Fibroblast of villous mesenchyme (primary cell): ENCODE measurements at regions not wholly inside any gene's neighbourhood (a gene's known extent, or its start where the extent isn't known, plus 50 kb on each side); places are given as distances from the start of the nearest gene placed in this dataset.
"Not testable (repeated sequence)": the region's sequence is repeated elsewhere in the genome, so short reads cannot be mapped to it uniquely, and the experiment has no call there.

Experiments
- DNase-seq: peaks from one replicate; pipeline ENCODE4 v3.0.0-alpha.2; 2010; ENCODE audit warnings: low read depth
- H3K4me3 ChIP-seq: 2 replicates; pipeline ENCODE4 v1.5.1; 2011; ENCODE audit warnings: low read depth, mild to moderate bottlenecking, low read length
- TF ChIP-seq, protein P1 (sequence below): IDR thresholded peaks from 2 replicates; pipeline ENCODE4 v1.5.1; 2012; ENCODE audit warnings: low read depth, mild to moderate bottlenecking, low read length; ENCODE audit not compliant: insufficient read depth

DNA sequence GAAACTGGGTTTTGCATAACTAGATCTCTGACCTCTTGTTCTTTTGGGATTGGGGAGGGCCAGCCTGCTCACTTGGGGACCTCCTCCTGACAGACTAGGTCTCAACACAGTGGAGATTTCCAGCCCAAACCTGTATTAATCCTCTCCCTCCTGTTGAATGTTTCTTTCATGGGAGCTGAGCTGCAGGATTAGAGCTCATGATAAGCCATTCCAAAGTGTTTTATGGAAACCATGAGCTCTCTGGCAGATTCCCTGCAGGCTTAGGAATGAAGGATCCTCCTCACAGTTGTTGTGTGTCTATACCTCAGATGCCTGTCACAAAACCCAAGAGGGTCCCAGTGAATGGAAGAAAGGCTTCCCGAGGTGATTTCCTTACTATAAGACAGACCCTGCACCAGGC is 248.4 kb upstream of the B3GAT1 start:
- TF ChIP-seq, protein P1, sequence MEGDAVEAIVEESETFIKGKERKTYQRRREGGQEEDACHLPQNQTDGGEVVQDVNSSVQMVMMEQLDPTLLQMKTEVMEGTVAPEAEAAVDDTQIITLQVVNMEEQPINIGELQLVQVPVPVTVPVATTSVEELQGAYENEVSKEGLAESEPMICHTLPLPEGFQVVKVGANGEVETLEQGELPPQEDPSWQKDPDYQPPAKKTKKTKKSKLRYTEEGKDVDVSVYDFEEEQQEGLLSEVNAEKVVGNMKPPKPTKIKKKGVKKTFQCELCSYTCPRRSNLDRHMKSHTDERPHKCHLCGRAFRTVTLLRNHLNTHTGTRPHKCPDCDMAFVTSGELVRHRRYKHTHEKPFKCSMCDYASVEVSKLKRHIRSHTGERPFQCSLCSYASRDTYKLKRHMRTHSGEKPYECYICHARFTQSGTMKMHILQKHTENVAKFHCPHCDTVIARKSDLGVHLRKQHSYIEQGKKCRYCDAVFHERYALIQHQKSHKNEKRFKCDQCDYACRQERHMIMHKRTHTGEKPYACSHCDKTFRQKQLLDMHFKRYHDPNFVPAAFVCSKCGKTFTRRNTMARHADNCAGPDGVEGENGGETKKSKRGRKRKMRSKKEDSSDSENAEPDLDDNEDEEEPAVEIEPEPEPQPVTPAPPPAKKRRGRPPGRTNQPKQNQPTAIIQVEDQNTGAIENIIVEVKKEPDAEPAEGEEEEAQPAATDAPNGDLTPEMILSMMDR: no peak
- no peak overlapping the region for H3K4me3 ChIP-seq
- no peak for DNase-seq

DNA sequence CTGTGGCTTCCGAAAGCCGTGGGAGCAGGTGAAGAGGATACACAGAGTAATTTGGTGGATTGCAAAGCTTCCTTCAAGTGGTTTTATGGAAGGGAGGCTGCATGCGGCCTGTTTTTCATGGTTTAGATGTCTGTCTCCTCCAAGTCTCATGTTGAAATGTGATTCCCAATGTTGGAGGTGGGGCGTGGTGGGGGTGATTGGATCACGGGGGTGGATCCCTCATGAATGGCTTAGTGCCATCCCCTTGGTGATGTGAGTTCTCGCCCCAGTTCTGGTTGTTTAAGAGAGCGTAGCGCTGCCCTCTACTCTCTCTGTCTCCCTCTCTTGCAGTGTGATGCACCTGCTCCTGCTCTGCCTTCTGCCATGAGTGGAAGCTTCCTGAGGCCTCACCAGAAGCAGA is 247.8 kb upstream of the B3GAT1 start:
- H3K4me3 ChIP-seq: no peak overlapping the region
- no peak for DNase-seq
- TF ChIP-seq, protein P1: no peak

DNA sequence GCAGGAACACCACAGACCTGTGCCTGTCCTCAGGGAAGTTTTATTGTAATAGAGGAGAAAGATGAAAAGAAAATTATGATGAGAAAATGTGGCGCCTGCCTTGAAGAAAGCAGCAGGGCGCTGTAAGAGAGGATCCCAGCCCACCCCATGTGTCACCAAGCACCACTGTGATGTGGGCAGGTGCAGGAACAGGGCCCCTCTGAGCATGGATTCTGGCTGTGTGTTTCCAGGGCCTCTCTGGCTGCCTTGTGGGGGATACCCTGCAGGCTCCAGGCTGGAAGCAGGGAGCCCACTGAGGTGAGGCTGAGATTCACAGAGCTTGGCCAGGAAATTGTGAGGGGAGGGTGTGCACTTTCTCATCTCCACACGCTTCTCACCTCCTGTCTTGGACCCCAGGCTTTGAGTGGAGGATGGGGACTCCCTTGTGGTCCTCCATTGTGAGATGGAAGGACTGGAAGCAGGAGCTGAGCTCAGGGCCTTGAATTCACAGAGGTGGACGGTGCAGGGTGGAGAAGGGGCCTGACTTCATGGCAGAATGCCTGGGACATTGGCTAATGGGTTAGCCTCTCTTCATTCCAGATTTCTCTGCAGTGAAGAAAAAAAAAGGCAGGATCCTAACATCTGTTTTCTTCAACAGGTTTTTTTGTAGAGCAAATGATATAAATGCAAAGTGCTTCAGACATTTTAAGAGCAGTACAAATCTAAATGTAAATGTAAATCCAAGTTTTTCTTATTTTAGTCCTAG is 246.6 kb upstream of the B3GAT1 start:
- DNase-seq: no peak
- TF ChIP-seq, protein P1: no peak
- no peak overlapping the region for H3K4me3 ChIP-seq

DNA sequence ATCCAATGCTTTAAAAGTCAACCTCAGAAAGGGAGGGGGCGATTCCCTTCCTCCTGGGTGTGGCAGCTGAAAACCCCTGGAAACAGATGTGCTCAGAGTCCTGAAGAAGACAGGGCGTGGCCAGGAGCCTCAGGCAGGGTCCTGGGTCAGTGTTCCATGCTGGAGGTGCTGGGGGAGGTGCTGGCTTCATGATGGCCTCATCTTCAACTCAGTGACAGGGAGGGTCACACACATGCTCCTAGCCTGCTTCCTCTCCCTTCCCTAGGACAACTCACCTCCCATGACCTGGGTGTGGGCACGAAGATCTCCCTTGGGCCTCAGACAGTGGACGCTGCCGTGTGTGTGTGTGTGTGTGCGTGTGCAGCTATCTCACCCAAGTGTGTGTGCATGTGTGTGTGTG is 245.6 kb upstream of the B3GAT1 start:
- DNase-seq: no peak
- no peak overlapping the region for H3K4me3 ChIP-seq
- TF ChIP-seq, protein P1: no peak

DNA sequence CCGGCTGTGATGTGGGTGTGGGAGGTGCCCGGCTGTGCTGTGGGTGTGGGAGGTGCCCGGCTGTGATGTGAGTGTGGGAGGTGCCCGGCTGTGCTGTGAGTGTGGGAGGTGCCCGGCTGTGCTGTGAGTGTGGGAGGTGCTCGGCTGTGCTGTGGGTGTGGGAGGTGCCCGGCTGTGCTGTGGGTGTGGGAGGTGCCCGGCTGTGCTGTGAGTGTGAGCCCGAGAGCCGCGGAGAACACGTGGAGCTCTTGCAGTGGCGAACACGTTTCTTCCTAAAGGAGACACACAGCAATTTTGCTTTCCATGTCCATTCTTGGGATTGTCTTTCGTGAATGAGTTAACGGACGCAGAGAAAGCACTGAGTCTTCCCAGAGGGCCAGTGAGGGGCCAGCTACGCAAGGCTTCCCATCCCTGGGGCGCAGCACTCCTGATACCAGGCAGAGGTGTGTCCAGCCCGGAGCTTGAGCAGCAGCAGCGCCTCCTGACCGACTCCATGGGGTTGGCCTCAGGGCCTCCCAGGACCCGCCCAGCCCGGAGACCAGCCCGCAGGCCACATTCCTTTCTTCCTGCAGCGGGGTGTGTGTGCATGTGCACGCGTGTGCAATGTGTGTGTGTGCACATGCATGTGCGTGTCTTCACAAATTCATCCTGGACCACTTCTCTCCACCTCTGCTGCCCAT is 245.0 kb upstream of the B3GAT1 start:
- H3K4me3 ChIP-seq: no peak overlapping the region
- DNase-seq: no peak
- TF ChIP-seq, protein P1: no peak

DNA sequence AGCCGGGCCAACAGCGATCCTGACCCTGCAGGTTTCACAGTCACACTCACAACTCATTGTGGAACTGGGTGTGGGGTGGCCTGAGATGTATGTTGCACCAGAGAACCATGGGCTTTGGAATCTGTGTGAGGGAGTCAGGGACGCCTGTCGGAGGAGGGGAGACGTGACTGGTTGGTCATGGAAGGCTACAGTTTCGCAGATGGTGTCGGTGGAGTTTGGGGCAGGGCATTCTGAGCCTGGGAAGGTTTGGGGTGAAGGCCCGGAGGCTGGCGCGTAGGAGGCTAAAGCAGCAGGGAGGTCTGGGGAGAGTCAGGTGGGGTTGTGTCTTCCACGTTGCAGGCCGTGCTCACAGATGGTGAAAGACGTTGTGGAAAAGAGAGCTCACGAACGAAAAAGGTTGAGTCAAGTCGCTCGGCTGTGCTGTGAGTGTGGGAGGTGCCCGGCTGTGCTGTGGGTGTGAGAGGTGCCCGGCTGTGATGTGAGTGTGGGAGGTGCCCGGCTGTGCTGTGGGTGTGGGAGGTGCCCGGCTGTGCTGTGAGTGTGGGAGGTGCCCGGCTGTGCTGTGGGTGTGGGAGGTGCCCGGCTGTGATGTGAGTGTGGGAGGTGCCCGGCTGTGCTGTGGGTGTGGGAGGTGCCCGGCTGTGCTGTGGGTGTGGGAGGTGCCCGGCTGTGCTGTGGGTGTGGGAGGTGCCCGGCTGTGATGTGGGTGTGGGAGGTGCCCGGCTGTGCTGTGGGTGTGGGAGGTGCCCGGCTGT is 244.2 kb upstream of the B3GAT1 start:
- DNase-seq, H3K4me3 ChIP-seq: not testable (repeated sequence)
